Upper lobe of right lung (tissue), 1 donor: ENCODE measurements at regions not wholly inside any gene's neighbourhood (a gene's known extent, or its start where the extent isn't known, plus 50 kb on each side); places are given as distances from the start of the nearest gene placed in this dataset.

Experiments used
- ATAC-seq: fragments of 200-7000 bp; cut with Tn5 transposase; one replicate; pipeline ENCODE4 v1.9.1; 2020; ENCODE audit warnings: mild to moderate bottlenecking, moderate library complexity
- DNase-seq: peaks from one replicate; pipeline ENCODE4 v3.0.0-alpha.2; 2020
- H3K27ac ChIP-seq: fragments of 200-600 bp; one replicate; pipeline ENCODE4 v1.8.0; 2022
- H3K27me3 ChIP-seq: fragments of 200-600 bp; one replicate; pipeline ENCODE4 v1.8.0; 2022; ENCODE audit warnings: mild to moderate bottlenecking
- H3K36me3 ChIP-seq: fragments of 200-600 bp; one replicate; pipeline ENCODE4 v1.8.0; 2022
- H3K4me1 ChIP-seq: fragments of 200-600 bp; one replicate; pipeline ENCODE4 v1.8.0; 2022
- H3K4me3 ChIP-seq: fragments of 200-600 bp; one replicate; pipeline ENCODE4 v1.8.0; 2022; ENCODE audit warnings: mild to moderate bottlenecking
- H3K9me3 ChIP-seq: fragments of 200-600 bp; one replicate; pipeline ENCODE4 v1.8.0; 2022
- intact Hi-C: fragments of 100-400 bp; cut with DNase I; formaldehyde crosslinking; loops from one replicate; pipeline ENCODE4 v1.11.0; 2022
- TF ChIP-seq, protein P1 (sequence below): fragments of 200-600 bp; IDR thresholded peaks from one replicate; pipeline ENCODE4 v1.8.0; 2022; ENCODE audit warnings: antibody characterized with exemption
- donor health status: DM: no; HTN: yes; CAD: no; lungs with severe emphysema.

DNA sequence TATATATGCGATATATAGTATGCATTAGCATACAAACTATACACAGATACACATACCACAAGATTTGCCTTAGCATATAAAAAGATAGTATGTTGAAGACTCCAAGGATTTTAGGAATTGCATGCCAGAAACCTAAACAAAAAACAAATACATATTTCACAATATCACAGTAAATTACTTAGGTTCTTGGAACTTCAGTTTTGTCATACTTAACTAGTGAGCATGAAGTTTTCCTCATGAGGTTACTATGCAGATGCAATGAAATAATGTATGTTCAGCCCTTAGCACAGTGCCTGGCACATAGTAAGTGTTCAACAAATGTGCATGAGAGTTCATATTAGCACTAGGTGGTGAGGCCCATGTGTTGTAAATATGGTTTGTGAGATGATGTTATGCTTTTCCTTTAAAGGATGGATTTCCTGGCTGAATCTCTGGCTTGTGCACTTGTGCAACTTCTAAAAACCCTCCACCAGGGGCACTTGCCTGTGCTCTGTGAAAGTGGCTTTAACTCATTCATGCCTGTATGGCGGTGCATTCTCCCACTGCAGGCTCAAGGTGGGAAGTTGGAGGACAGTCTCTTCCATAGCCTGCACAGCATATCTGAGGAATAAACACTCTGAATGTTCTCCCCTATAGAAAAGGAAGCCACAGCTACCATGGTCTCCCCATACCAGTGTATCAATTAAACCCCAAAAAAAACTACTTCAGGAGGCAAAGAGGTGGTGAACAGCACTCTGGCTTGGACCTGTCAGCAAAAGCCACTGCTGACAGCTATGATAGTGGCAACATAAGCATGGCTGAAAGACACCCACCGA, 624.1 kb upstream of the CDH4 start:
- intact Hi-C loops: no loop called here
- no peak for ATAC-seq
- H3K27ac ChIP-seq: no peak overlapping the region
- no peaks in the 10 kb centered on the region for H3K9me3 ChIP-seq
- DNase-seq: no peak
- no peaks in the 10 kb centered on the region for H3K36me3 ChIP-seq
- H3K4me1 ChIP-seq: no peaks in the 10 kb centered on the region
- no peak overlapping the region for H3K4me3 ChIP-seq
- no peaks in the 10 kb centered on the region for H3K27me3 ChIP-seq
- TF ChIP-seq, protein P1, sequence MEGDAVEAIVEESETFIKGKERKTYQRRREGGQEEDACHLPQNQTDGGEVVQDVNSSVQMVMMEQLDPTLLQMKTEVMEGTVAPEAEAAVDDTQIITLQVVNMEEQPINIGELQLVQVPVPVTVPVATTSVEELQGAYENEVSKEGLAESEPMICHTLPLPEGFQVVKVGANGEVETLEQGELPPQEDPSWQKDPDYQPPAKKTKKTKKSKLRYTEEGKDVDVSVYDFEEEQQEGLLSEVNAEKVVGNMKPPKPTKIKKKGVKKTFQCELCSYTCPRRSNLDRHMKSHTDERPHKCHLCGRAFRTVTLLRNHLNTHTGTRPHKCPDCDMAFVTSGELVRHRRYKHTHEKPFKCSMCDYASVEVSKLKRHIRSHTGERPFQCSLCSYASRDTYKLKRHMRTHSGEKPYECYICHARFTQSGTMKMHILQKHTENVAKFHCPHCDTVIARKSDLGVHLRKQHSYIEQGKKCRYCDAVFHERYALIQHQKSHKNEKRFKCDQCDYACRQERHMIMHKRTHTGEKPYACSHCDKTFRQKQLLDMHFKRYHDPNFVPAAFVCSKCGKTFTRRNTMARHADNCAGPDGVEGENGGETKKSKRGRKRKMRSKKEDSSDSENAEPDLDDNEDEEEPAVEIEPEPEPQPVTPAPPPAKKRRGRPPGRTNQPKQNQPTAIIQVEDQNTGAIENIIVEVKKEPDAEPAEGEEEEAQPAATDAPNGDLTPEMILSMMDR: no peak

DNA sequence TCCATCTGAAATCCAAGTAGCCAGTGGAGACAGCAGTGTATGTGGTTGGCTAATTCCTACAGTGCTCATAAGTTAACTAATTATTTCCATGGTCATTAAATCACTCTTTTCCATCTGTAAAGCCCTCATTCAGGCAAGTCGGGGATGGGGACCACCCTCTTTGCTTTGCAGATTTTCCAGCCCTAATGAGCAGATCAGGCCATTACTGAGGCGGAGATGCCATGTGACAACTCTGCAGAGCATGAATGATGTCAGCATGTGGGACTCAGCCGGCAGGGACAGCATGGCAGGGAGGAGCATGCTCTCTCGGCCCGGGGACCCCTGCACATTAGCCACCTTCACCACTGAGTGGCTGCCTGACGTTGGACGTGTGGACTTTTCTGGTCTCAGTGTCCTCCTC, 623.3 kb upstream of the CDH4 start:
- intact Hi-C loops: no loop called here
- no peak for DNase-seq

DNA sequence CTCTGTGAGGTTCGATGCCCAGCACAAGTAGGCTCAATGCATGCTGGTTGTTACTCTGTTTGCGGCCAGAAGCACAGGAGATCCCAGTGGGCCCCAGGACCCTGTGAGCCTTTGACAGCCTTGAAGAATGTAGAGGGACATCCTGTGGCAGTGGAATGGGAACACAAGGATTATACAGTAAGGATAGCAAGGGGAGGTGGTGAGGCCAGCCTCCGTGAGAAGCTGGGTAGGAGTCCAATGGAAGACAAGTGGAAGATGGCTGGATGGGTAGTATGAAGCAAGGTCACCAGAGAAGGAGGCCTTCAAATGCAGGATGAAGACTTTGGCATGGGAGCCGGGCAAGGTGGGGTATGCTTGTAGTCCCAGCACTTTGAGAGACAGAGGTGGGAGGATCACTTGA, 622.9 kb upstream of the CDH4 start:
- Histone ChIP-seq H3K9me3 (no peaks in the 10 kb centered on the region), H3K27me3 (no peaks in the 10 kb centered on the region), H3K27ac (no peak overlapping the region), H3K36me3 (no peaks in the 10 kb centered on the region), H3K4me1 (no peaks in the 10 kb centered on the region), H3K4me3 (no peak overlapping the region)
- intact Hi-C loops: no loop called here
- ATAC-seq (no peak), DNase-seq (no peak)
- TF ChIP-seq, protein P1: no peak

More for the DNA sequence above, 623.3 kb upstream of the CDH4 start:
- H3K9me3 ChIP-seq: no peaks in the 10 kb centered on the region
- H3K27ac ChIP-seq: no peak overlapping the region
- no peak for ATAC-seq
- H3K4me1 ChIP-seq: no peaks in the 10 kb centered on the region
- no peak overlapping the region for H3K4me3 ChIP-seq
- TF ChIP-seq, protein P1: no peak
- H3K36me3 ChIP-seq: no peaks in the 10 kb centered on the region
- H3K27me3 ChIP-seq: no peaks in the 10 kb centered on the region

DNA sequence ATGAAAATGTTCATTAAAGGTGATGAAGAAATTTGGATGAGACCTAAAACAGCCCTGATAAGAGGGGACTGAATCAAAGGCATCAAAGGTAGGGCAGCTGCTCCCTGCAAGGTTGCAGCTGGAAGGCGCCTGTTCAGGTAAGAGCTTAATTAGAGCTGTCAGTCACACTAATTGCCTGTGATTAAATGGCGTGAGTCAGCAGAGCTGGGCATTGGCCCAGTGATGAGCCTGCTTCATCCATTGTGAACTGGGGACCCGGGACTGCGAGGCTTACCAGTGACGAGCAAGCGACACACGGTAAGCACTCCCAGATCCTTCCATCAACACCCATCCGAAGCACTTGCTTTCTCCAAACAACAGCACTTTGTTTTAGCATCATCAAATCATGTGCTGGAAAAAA, 621.5 kb upstream of the CDH4 start:
- TF ChIP-seq, protein P1: no peak
- Histone ChIP-seq H3K9me3 (no peaks in the 10 kb centered on the region), H3K4me1 (no peaks in the 10 kb centered on the region), H3K27ac (no peak overlapping the region), H3K36me3 (no peaks in the 10 kb centered on the region), H3K27me3 (no peaks in the 10 kb centered on the region), H3K4me3 (no peak overlapping the region)
- ATAC-seq: no peak
- intact Hi-C loops: no loop called here
- no peak for DNase-seq

DNA sequence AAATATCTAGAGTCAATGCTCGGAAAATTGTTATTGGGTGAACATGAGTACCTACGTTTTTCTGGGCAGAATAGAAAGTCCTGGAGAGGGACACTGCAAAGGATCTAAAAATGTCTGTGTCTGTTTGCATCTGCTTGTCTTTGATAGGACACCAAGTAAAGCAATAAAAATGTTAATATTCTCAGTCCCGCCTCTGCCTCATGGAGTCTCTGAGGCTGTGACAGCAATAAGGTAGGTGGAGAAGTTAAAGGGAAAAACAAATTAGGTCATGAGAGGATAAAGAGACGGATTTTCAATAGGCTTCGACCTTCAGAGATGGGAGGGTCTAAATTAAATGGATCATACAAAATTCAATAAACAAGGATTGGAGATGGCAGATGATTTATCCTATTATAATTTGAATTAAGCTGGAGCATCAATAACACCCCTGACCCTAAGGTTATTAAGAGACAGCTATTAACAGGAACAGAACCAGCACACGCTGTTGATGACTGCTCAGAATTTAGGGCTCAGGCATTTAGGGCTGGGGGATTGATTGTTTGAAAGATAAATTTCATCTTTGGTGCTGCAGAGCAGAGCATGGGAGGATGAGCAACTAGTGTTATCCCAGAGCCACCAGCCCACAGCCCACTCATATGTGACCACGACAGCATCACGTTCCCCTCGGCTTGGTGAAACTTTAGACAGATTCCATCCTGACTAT, 620.3 kb upstream of the CDH4 start:
- no peak overlapping the region for H3K4me3 ChIP-seq
- H3K4me1 ChIP-seq: no peaks in the 10 kb centered on the region
- H3K27me3 ChIP-seq: no peaks in the 10 kb centered on the region
- no peaks in the 10 kb centered on the region for H3K36me3 ChIP-seq
- no peaks in the 10 kb centered on the region for H3K9me3 ChIP-seq
- TF ChIP-seq, protein P1: no peak
- no peak for ATAC-seq
- no peak for DNase-seq
- no peak overlapping the region for H3K27ac ChIP-seq
- intact Hi-C loops: no loop called here
